Ovary (tissue), 3 donors: ENCODE measurements at regions not wholly inside any gene's neighbourhood (a gene's known extent, or its start where the extent isn't known, plus 50 kb on each side); places are given as distances from the start of the nearest gene placed in this dataset.

Experiments
- CTCF ChIP-seq, 3 donors: fragments of 450-650 bp in 2 of 3; fragments of 200-600 bp in 1 of 3; IDR thresholded peaks; one replicate each; pipeline versions ENCODE4 v1.5.1 to v1.8.0; 2016 to 2022; ENCODE audit warnings: antibody characterized with exemption in 3 of 3, mild to moderate bottlenecking in 1 of 3
- EP300 ChIP-seq: sonication (generic); formaldehyde crosslinking; IDR thresholded peaks from one replicate; pipeline ENCODE4 v1.6.1; 2017; ENCODE audit warnings: antibody characterized with exemption
- POLR2A ChIP-seq: fragments of 450-650 bp; IDR thresholded peaks from one replicate; pipeline ENCODE4 v1.6.1; 2017; ENCODE audit warnings: antibody characterized with exemption, mild to moderate bottlenecking, moderate library complexity
- donor health status: DM: no; HTN: no; CAD: no.

- TF ChIP-seq CTCF (IDR thresholded peaks at IDR 0.05) (no peak), POLR2A (no peak), EP300 (no peak)
Measured at GRCh38 chr1:193729429-193729828, 543.0 kb upstream of the B3GALT2 start.
